ENCODE measurements at regions not wholly inside any gene's neighbourhood (a gene's known extent, or its start where the extent isn't known, plus 50 kb on each side); places are given as distances from the start of the nearest gene placed in this dataset.
A peak's percentile ranks its signal among the peaks of the same experiment; 100 is the strongest.

DNA sequence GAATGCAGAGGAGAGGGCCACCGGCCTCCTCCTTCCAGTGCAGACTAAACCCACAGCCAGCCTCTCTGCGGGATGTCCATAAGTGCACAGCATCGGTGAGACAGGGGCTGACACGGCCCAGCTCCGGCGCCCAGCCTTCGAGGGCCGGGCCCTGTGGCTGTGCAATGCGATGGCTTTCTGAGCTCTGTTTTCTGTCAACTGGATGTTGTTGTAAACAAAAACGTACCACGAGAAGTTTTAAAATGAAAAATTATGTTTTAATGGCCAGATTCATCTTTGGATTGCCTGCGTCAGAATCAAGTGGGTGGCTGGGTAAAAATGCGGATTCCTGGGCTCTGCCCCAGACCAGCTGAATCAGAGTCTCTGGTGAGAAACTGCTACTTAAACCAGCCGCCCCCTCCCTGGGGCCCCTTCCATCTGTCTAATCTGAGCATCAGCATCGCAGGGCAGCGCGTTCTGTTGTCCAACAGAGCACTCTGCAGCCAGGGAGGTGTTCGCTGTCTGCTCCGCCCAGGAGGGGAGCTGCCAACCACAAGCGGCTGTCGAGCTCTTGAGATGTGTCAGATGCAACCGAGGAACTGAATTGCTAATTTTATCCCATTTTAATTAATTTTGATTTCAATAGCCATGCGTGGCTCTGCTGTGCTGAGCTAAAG, 133.4 kb downstream of the RFLNA start:
- Mint-ChIP-seq H3K27ac (no peak overlapping the region), H3K36me3 (ENCODE audit: low read depth) (peaks cover 49% of the 10 kb centered on the region), H3K9me3 (no peaks in the 10 kb centered on the region), H3K4me3 (no peak overlapping the region), H3K27me3 (ENCODE audit: insufficient read depth) (no peaks in the 10 kb centered on the region), H3K4me1 (no peaks in the 10 kb centered on the region)
- Histone ChIP-seq H3K4me3 (ENCODE audit: low read length) (no peak overlapping the region), H3K4me1 (ENCODE audit: control insufficient read depth, insufficient read depth, low read length) (no peaks in the 10 kb centered on the region), H3K9ac (ENCODE audit: extremely low read depth, low read length, poor library complexity, severe bottlenecking) (no peak overlapping the region), H3K27ac (ENCODE audit: low read depth, low read length) (peak overlapping the region; percentile 72), H3K36me3 (ENCODE audit: control insufficient read depth, insufficient read depth, low read length) (peaks cover 43% of the 10 kb centered on the region), H3K27me3 (ENCODE audit: control insufficient read depth, insufficient read depth, low read length, poor library complexity, severe bottlenecking) (no peaks in the 10 kb centered on the region), H3K9me3 (ENCODE audit: control insufficient read depth, low read length) (no peaks in the 10 kb centered on the region)
- TF ChIP-seq, protein P1, sequence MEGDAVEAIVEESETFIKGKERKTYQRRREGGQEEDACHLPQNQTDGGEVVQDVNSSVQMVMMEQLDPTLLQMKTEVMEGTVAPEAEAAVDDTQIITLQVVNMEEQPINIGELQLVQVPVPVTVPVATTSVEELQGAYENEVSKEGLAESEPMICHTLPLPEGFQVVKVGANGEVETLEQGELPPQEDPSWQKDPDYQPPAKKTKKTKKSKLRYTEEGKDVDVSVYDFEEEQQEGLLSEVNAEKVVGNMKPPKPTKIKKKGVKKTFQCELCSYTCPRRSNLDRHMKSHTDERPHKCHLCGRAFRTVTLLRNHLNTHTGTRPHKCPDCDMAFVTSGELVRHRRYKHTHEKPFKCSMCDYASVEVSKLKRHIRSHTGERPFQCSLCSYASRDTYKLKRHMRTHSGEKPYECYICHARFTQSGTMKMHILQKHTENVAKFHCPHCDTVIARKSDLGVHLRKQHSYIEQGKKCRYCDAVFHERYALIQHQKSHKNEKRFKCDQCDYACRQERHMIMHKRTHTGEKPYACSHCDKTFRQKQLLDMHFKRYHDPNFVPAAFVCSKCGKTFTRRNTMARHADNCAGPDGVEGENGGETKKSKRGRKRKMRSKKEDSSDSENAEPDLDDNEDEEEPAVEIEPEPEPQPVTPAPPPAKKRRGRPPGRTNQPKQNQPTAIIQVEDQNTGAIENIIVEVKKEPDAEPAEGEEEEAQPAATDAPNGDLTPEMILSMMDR (conservative IDR thresholded peaks at IDR 0.05) = no peak
- WGBS, 2 experiments (ENCODE audit: insufficient coverage in 1 of 2, insufficient read length in 1 of 2) = 84 to 93% methylated on average over 18 to 23 of the region's 23 CpGs
- no peak for DNase-seq

DNA sequence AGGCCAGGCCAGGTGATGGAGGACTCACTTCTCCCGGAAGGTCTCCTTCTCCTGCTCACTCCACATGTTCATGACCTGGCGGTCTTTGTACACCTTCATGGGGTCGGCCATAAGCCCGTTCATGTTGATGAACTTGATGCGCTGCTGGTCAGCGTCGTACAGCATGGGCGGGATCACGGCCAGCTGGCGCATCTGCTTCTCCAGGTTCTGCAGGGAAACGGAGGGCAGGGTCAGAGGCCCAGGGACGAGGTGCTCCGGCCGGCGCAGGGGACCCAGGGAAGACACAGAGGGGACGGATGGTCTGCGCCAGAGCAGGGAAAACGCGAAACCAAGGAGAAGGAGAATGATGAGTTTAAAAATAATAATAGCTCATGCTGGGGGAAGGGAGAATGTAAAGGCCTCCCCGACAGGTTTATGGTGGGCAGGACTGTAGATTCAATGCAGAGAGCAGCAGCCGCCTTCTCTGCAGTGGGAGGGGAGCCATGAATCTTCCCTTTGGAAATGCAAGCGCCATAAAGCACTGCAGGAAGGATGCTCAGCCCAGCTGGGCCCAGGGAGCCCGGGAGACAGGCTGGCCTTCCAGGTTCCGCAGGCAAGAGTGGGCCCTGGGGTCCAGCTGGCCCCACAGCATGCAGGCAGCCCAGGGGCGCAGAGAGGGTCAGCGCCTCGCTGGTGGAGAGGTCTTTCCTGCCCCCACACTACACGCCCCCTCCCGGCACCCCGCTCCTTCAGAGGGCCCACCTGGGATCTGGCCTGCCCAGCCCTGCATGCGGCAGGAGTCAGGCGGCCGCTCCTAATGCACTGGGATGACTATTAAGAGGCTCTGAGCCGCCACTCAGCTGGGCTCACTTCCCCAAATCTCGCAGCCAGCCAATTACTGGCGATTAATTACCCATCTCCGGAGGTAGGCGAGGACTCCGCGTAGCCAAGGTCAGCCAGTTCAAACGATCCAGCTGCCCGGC, 132.0 kb downstream of the RFLNA start:
- Mint-ChIP-seq H3K36me3 (ENCODE audit: low read depth) (peaks cover 46% of the 10 kb centered on the region), H3K4me3 (no peak overlapping the region), H3K4me1 (no peaks in the 10 kb centered on the region), H3K27me3 (ENCODE audit: insufficient read depth) (no peaks in the 10 kb centered on the region), H3K27ac (peak overlapping the region; percentile 44), H3K9me3 (no peaks in the 10 kb centered on the region)
- H3K27ac ChIP-seq (ENCODE audit: low read depth, low read length) = peak overlapping the region; percentile 53
- no peaks in the 10 kb centered on the region for H3K4me1 ChIP-seq (ENCODE audit: control insufficient read depth, insufficient read depth, low read length)
- H3K4me3 ChIP-seq (ENCODE audit: low read length) = no peak overlapping the region
- TF ChIP-seq, protein P1 (conservative IDR thresholded peaks at IDR 0.05) = no peak
- WGBS, 2 experiments (ENCODE audit: insufficient coverage in 1 of 2, insufficient read length in 1 of 2) = 89 to 93% methylated on average over 32 to 42 of the region's 42 CpGs
- H3K9me3 ChIP-seq (ENCODE audit: control insufficient read depth, low read length) = no peaks in the 10 kb centered on the region
- no peaks in the 10 kb centered on the region for H3K27me3 ChIP-seq (ENCODE audit: control insufficient read depth, insufficient read depth, low read length, poor library complexity, severe bottlenecking)
- no peak for DNase-seq
- no peak overlapping the region for H3K9ac ChIP-seq (ENCODE audit: extremely low read depth, low read length, poor library complexity, severe bottlenecking)
- H3K36me3 ChIP-seq (ENCODE audit: control insufficient read depth, insufficient read depth, low read length) = peaks cover 43% of the 10 kb centered on the region

DNA sequence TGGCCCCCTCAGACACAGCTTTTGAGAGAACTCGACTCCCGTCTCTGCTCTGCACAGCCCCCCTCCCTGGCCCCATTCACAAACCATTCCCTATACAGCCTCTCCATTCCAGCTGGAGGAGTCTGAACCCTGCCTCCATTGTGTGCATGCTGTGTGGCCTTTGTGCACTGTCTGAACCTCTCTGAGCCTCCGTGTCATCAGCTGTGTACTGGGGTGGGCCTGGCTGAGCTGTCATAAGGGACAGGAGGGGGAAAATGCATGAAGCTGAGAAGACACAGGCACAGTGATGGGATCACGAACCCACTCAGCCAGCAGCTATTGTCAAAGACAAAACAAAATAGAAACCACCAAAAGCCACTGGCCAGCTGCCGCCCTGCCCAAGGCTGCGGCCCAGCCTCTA, 130.8 kb downstream of the RFLNA start:
- Histone ChIP-seq H3K27me3 (ENCODE audit: control insufficient read depth, insufficient read depth, low read length, poor library complexity, severe bottlenecking) (no peaks in the 10 kb centered on the region), H3K4me3 (ENCODE audit: low read length) (no peak overlapping the region), H3K27ac (ENCODE audit: low read depth, low read length) (peak overlapping the region; percentile 44), H3K9ac (ENCODE audit: extremely low read depth, low read length, poor library complexity, severe bottlenecking) (no peak overlapping the region), H3K36me3 (ENCODE audit: control insufficient read depth, insufficient read depth, low read length) (peaks cover 37% of the 10 kb centered on the region), H3K4me1 (ENCODE audit: control insufficient read depth, insufficient read depth, low read length) (no peaks in the 10 kb centered on the region), H3K9me3 (ENCODE audit: control insufficient read depth, low read length) (no peaks in the 10 kb centered on the region)
- Mint-ChIP-seq H3K27ac (peak overlapping the region; percentile 68), H3K36me3 (ENCODE audit: low read depth) (peaks cover 44% of the 10 kb centered on the region), H3K4me1 (no peaks in the 10 kb centered on the region), H3K27me3 (ENCODE audit: insufficient read depth) (no peaks in the 10 kb centered on the region), H3K9me3 (no peaks in the 10 kb centered on the region), H3K4me3 (no peak overlapping the region)
- TF ChIP-seq, protein P1 (conservative IDR thresholded peaks at IDR 0.05) = no peak
- no peak for DNase-seq
- WGBS, 2 experiments (ENCODE audit: insufficient coverage in 1 of 2, insufficient read length in 1 of 2) = 92 to 93% methylated on average over 5 to 6 of the region's 6 CpGs

Data from endodermal cell (in vitro differentiated cells).